Activated naive CD8-positive, alpha-beta T cell treated with anti-CD3 and anti-CD28 coated beads for 36 hours (primary cell): ENCODE measurements at regions not wholly inside any gene's neighbourhood (a gene's known extent, or its start where the extent isn't known, plus 50 kb on each side); places are given as distances from the start of the nearest gene placed in this dataset.

ENCODE experiments used
- DNase-seq: peaks from one replicate; pipeline ENCODE4 v3.0.0; 2021
- H3K27ac Mint-ChIP-seq: one replicate; pipeline ENCODE4 v1.8.0; 2022; ENCODE audit warnings: mild to moderate bottlenecking, moderate library complexity, mixed read lengths
- H3K27me3 Mint-ChIP-seq: one replicate; pipeline ENCODE4 v1.8.0; 2022; ENCODE audit warnings: mild to moderate bottlenecking, mixed read lengths
- H3K36me3 Mint-ChIP-seq: one replicate; pipeline ENCODE4 v1.8.0; 2021; ENCODE audit warnings: mild to moderate bottlenecking, mixed read lengths
- H3K4me1 Mint-ChIP-seq: one replicate; pipeline ENCODE4 v1.8.0; 2021; ENCODE audit warnings: mixed read lengths
- H3K4me3 Mint-ChIP-seq: one replicate; pipeline ENCODE4 v1.8.0; 2022; ENCODE audit warnings: mild to moderate bottlenecking, moderate library complexity, mixed read lengths
- H3K9me3 Mint-ChIP-seq: one replicate; pipeline ENCODE4 v1.8.0; 2022; ENCODE audit warnings: mixed read lengths

- Mint-ChIP-seq H3K9me3 (peaks cover 3% of the 10 kb centered on the region), H3K4me1 (no peaks in the 10 kb centered on the region), H3K4me3 (no peak overlapping the region), H3K36me3 (no peaks in the 10 kb centered on the region), H3K27me3 (no peaks in the 10 kb centered on the region), H3K27ac (no peak overlapping the region)
- DNase-seq: no peak
Observed at GRCh38 chr10:90480466-90480865, 377.4 kb downstream of the HTR7 start.

DNA sequence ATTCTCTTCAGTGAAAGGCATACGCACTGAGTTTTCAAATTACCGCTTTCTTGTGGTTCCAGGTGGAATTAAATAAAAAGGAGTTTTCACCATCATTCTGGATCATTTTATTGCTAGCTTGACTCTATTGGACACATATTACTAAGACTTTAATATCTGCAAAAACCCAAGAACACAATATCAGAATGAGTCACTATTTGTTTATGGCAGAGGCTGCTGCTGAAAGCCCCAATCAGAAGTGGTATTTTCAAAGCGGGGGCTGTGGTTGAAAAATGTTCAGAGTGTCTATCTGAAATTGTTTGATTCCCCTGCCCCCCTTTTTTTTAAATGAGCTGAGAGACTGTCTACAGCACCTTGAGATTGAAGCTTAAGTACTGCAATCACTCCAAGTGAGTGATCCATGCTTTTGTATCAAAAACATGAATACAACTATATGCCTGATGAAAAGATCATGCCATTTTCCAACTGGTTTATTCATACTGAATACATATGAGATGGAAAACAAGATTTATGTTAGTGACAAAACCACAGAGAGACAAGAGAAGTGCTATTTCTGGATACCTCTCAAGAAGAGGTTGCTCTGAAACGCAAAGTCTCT, 376.4 kb downstream of the HTR7 start:
- no peak overlapping the region for H3K27ac Mint-ChIP-seq

GRCh38 chr10:90484518-90484917, 373.3 kb downstream of the HTR7 start:
- no peaks in the 10 kb centered on the region for H3K4me1 Mint-ChIP-seq
- peaks cover 4% of the 10 kb centered on the region for H3K27me3 Mint-ChIP-seq
- no peak overlapping the region for H3K4me3 Mint-ChIP-seq
- H3K27ac Mint-ChIP-seq: no peak overlapping the region
- H3K36me3 Mint-ChIP-seq: no peaks in the 10 kb centered on the region
- DNase-seq: no peak
- H3K9me3 Mint-ChIP-seq: peaks cover 3% of the 10 kb centered on the region

More for the DNA sequence above, 376.4 kb downstream of the HTR7 start:
- Mint-ChIP-seq H3K36me3 (no peaks in the 10 kb centered on the region), H3K9me3 (peaks cover 3% of the 10 kb centered on the region), H3K27me3 (no peaks in the 10 kb centered on the region), H3K4me1 (no peaks in the 10 kb centered on the region), H3K4me3 (no peak overlapping the region)
- no peak for DNase-seq

- Mint-ChIP-seq H3K27me3 (no peaks in the 10 kb centered on the region), H3K4me1 (no peaks in the 10 kb centered on the region), H3K36me3 (no peaks in the 10 kb centered on the region), H3K9me3 (peaks cover 29% of the 10 kb centered on the region), H3K27ac (no peak overlapping the region), H3K4me3 (no peak overlapping the region)
- DNase-seq: no peak
Observed at GRCh38 chr10:90494183-90494582, 363.7 kb downstream of the HTR7 start.

DNA sequence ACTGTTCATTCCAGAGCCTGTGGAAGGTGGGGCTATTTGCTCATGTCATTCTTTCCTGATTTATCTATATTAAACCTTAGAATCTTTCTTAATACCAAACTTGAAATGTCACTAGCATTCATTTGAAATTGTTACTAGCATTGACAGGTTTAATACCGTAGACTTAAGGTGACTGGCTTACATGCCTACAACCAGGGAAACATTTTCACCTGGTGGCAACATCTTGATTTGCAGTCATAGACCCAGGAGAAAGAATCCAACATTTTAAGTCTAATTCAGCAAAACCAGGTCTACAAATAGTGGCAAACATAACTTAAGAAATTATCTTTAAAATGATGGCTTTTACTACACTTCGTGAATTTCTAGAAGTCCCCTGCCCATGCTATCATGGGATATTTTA, 353.7 kb downstream of the HTR7 start:
- no peak overlapping the region for H3K27ac Mint-ChIP-seq
- no peaks in the 10 kb centered on the region for H3K9me3 Mint-ChIP-seq
- H3K36me3 Mint-ChIP-seq: no peaks in the 10 kb centered on the region
- DNase-seq: no peak
- H3K4me3 Mint-ChIP-seq: no peak overlapping the region
- H3K4me1 Mint-ChIP-seq: no peaks in the 10 kb centered on the region
- H3K27me3 Mint-ChIP-seq: no peaks in the 10 kb centered on the region

DNA sequence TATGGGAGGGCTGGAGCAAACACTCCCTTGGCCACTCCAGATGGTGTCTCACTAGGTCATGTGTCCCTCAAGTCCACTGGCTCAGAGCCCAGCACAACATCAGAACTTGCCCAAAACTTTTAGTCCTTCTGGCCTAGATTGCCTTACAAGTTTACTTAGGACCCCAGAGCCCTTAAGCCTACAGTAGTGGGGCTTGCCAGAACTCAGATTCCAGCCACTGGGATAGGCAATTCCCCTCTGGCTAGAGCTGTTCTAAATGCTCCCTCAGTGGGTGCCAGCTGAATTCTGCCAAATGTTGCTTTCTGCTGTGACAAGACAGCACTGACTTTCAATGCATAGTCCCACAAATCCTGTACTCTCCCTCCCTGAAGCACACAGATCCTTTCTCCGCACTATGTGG, 331.1 kb downstream of the HTR7 start:
- no peaks in the 10 kb centered on the region for H3K36me3 Mint-ChIP-seq

GRCh38 chr10:90530521-90530920, 327.3 kb downstream of the HTR7 start:
- peaks cover 18% of the 10 kb centered on the region for H3K27me3 Mint-ChIP-seq
- no peaks in the 10 kb centered on the region for H3K36me3 Mint-ChIP-seq
- no peak overlapping the region for H3K4me3 Mint-ChIP-seq
- no peak overlapping the region for H3K27ac Mint-ChIP-seq
- no peak for DNase-seq
- H3K4me1 Mint-ChIP-seq: no peaks in the 10 kb centered on the region
- H3K9me3 Mint-ChIP-seq: peaks cover under 1% of the 10 kb centered on the region

More for the DNA sequence above, 331.1 kb downstream of the HTR7 start:
- H3K9me3 Mint-ChIP-seq: peaks cover 4% of the 10 kb centered on the region
- no peak for DNase-seq
- no peak overlapping the region for H3K27ac Mint-ChIP-seq
- no peak overlapping the region for H3K4me3 Mint-ChIP-seq
- H3K4me1 Mint-ChIP-seq: no peaks in the 10 kb centered on the region
- H3K27me3 Mint-ChIP-seq: peaks cover 14% of the 10 kb centered on the region

DNA sequence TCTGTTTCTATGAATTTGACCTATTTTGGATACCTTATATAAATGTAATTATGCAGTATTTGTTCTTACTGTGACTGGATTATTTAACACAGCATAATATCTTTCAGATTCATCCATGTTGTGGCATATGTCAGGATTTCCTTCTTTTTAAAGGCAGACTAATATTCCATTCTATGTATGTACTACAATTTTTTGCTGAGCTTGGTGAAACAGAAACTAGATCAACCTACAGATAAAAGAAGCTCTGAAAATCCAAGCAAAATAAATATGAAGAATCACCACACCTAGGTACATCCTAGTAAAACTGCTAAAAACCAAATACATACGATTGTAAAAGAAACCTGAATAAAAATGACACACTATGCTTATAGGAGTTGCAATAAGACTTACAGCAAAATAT, 300.5 kb downstream of the HTR7 start:
- Mint-ChIP-seq H3K27me3 (peaks cover 4% of the 10 kb centered on the region), H3K27ac (no peak overlapping the region), H3K4me3 (no peak overlapping the region), H3K9me3 (peaks cover 3% of the 10 kb centered on the region), H3K4me1 (no peaks in the 10 kb centered on the region), H3K36me3 (no peaks in the 10 kb centered on the region)
- no peak for DNase-seq

DNA sequence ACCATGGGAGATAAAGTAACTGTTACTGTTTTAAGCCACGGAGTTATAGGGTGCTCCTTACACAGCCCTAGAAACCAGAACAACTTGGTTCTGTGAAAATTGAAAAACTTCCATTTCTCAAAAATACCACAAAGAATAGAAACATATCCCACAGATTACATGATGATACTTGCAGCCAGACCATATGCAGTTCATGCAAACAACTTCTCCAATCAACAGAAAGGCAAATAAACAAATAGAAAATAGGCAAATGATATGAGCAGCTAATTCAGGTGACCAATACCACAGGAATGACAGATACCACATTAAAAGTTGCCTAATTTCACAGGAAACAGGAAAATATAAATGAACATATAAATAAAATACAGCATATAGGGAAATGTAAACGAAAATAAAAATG, 297.5 kb downstream of the HTR7 start:
- Mint-ChIP-seq H3K27ac (no peak overlapping the region), H3K36me3 (no peaks in the 10 kb centered on the region), H3K9me3 (peaks cover 3% of the 10 kb centered on the region), H3K27me3 (no peaks in the 10 kb centered on the region), H3K4me1 (no peaks in the 10 kb centered on the region), H3K4me3 (no peak overlapping the region)
- no peak for DNase-seq

- Mint-ChIP-seq H3K27me3 (no peaks in the 10 kb centered on the region), H3K4me3 (no peak overlapping the region), H3K4me1 (no peaks in the 10 kb centered on the region), H3K9me3 (peaks cover 3% of the 10 kb centered on the region), H3K36me3 (no peaks in the 10 kb centered on the region), H3K27ac (no peak overlapping the region)
- DNase-seq: no peak
Observed at GRCh38 chr10:90561666-90562065, 296.2 kb downstream of the HTR7 start.

DNA sequence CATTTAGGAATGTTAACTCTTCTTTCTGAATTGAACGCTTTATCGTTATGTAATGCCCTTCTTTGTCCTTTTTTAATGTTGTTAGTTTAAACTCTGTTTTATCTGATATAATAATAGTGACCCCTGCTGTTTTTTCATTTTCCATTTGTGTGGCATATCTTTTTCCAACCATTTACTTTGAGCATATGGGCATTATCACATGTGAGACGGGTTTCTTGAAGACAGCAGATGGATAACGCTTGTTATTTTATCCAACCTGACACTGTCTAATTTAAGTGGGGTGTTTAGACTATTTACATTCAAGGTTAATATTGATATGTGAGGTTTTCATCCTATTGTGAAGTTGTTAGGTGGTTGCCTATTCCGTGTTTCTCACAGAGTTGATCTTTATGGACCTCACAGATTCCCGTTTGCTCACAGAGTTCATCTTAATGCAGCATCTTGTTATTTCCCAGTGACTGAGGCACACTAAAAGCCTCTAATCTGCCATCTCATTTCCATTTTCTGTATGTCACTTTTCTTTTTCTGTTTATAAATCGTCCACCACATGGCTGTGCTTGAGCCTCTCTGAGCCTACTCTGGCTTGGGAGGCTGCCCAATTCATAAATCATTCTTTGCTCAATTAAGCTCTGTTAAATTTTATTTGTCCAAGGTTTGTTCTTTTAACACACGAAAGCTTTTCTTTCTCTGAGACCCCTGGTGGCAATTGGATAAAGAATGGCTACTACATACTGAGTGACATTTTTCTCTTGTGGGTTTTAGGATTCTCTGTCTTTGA, 286.2 kb downstream of the HTR7 start:
- Mint-ChIP-seq H3K4me1 (no peaks in the 10 kb centered on the region), H3K27me3 (peaks cover 20% of the 10 kb centered on the region), H3K27ac (no peak overlapping the region), H3K9me3 (no peaks in the 10 kb centered on the region), H3K4me3 (no peak overlapping the region), H3K36me3 (no peaks in the 10 kb centered on the region)
- DNase-seq: no peak

DNA sequence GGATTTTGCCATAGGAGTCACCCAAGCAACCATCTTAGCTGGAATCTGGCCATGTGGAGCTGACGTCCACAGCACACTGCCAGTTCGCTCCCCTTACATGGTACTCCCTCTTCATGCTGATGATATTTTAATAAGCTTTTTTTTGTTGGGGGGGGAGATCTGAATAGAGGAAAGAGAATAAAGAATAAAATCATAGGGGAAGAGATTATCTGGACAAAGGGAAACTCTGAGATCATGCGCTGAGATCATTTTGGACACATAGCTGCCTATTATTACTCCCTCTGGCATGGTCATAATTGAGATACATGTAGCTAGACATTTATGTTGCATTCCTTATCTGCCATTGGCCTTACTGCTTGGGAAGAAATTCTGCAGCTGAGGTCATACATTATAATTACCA, 282.7 kb downstream of the HTR7 start:
- Mint-ChIP-seq H3K9me3 (no peaks in the 10 kb centered on the region), H3K27ac (no peak overlapping the region), H3K36me3 (no peaks in the 10 kb centered on the region), H3K4me3 (no peak overlapping the region), H3K4me1 (no peaks in the 10 kb centered on the region), H3K27me3 (peaks cover 27% of the 10 kb centered on the region)
- no peak for DNase-seq

DNA sequence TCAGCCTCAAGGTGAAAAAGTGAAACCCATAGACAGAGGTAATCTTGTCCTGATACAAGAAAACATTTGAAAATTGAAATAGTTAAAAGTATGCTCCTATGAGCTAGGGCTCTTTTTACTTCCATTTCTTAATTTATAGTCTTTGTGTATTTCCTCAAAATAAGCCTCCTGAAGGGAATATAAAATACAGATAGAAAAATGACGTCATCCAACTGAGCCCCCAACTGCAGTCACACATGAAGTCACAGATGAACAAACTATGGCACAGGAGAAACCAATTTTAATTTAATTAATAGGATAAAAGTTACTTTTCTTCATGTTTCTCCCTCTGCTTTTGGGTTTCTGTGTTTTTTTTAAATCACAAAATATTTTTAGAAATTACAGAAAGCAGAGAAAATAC, 280.3 kb downstream of the HTR7 start:
- Mint-ChIP-seq H3K36me3 (no peaks in the 10 kb centered on the region), H3K27me3 (peaks cover 25% of the 10 kb centered on the region)

DNA sequence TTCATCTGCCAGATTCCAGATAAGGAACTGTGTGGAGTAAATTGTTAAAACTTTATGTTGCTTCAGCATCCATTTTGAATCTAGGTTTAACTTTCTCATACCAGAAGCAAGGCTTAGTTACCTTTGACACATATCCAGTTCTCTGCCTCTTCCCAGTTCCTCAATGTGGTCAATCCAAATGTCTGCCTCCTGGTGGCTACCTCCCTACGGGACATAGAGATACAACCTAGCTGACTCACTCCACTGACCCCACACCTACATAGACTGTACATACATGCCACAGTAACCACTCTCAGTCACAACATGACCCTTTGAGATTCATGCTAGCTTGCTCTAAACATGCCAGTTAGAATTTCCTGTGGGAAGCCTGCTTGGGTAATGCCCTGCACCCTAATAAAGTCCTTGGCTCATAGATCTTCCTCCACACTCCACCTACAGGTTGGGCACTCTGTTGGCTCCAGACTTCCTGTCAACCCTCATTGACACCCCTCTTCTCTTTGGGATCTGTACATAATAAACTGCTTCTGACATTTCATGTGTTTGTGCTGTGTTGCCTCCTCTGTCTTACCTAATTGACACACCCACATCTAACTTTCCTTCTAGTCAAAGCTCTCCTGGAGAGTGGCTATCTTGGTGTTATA, 278.1 kb downstream of the HTR7 start:
- no peaks in the 10 kb centered on the region for H3K36me3 Mint-ChIP-seq
- no peak overlapping the region for H3K27ac Mint-ChIP-seq
- H3K27me3 Mint-ChIP-seq: peaks cover 26% of the 10 kb centered on the region
- no peak for DNase-seq
- no peaks in the 10 kb centered on the region for H3K4me1 Mint-ChIP-seq
- no peaks in the 10 kb centered on the region for H3K9me3 Mint-ChIP-seq
- H3K4me3 Mint-ChIP-seq: no peak overlapping the region

More for the DNA sequence above, 280.3 kb downstream of the HTR7 start:
- DNase-seq: no peak
- Mint-ChIP-seq H3K9me3 (no peaks in the 10 kb centered on the region), H3K4me3 (no peak overlapping the region), H3K4me1 (no peaks in the 10 kb centered on the region), H3K27ac (no peak overlapping the region)

DNA sequence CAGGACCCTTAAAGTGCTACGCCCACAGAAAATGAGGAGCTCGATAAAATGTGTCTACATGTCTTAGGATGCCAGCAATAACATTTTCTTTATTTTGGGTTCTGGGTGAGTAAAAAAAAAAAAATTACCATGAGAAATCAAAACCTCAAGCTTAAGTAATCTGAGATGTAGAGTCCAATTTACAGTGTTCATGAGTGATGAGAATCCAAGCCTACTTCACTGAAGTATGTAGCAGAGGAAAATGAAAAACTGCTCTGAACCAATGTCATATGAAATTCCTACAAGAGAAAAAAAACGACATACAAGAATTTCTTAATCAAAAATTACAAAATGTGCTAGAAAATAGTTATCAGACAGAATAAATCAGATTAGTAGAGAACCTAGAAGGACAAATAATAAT, 274.4 kb downstream of the HTR7 start:
- H3K4me3 Mint-ChIP-seq: no peak overlapping the region
- DNase-seq: no peak
- no peaks in the 10 kb centered on the region for H3K4me1 Mint-ChIP-seq
- H3K27ac Mint-ChIP-seq: no peak overlapping the region
- no peaks in the 10 kb centered on the region for H3K9me3 Mint-ChIP-seq
- no peaks in the 10 kb centered on the region for H3K36me3 Mint-ChIP-seq
- H3K27me3 Mint-ChIP-seq: peaks cover 27% of the 10 kb centered on the region

DNA sequence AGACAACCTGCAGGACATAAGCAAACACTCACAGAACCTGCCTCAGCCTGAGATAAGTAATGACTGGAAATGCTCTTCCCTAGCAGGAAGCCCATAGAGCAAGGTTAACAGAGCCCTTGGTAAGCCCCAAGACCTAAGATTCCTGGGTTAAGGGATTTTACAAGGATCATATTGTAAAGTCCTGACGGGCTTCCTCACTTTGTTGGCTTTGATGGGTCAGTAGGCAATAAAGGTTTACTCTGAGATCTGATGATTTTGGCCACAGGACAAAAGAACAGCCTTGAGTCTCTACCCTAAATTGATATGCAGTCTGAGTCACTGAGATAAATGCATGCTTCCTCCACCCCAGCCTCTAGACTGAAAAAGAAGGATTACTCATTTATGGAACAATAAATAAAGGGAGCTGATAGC, 270.8 kb downstream of the HTR7 start:
- H3K36me3 Mint-ChIP-seq: no peaks in the 10 kb centered on the region
- peaks cover 23% of the 10 kb centered on the region for H3K27me3 Mint-ChIP-seq
- no peaks in the 10 kb centered on the region for H3K4me1 Mint-ChIP-seq
- H3K27ac Mint-ChIP-seq: no peak overlapping the region
- no peak overlapping the region for H3K4me3 Mint-ChIP-seq
- DNase-seq: no peak
- H3K9me3 Mint-ChIP-seq: no peaks in the 10 kb centered on the region
